ENCODE measurements at regions not wholly inside any gene's neighbourhood (a gene's known extent, or its start where the extent isn't known, plus 50 kb on each side); places are given as distances from the start of the nearest gene placed in this dataset.

GRCh38 chr5:40440746-40441145 is 239.0 kb upstream of the PTGER4 start:
- TF ChIP-seq EZH2phosphoT487 (IDR thresholded peaks at IDR 0.05; ENCODE audit: low read length) (no peak), CTCF (IDR thresholded peaks at IDR 0.05; ENCODE audit: low read length) (no peak)

All from MM.1S (cell line).